H9 (cell line): ENCODE measurements at regions not wholly inside any gene's neighbourhood (a gene's known extent, or its start where the extent isn't known, plus 50 kb on each side); places are given as distances from the start of the nearest gene placed in this dataset.
"Not testable (repeated sequence)": the region's sequence is repeated elsewhere in the genome, so short reads cannot be mapped to it uniquely, and the experiment has no call there.

ENCODE experiments used
- DNase-seq: peaks from one replicate; pipeline ENCODE4 v3.0.0-alpha.2; 2017
- H2AFZ ChIP-seq: one replicate; pipeline ENCODE4 v1.6.1; 2013; ENCODE audit warnings: mild to moderate bottlenecking, low read length, control low read depth, moderate library complexity
- H2AK5ac ChIP-seq: 2 replicates; pipeline ENCODE4 v1.6.1; 2013; ENCODE audit warnings: low read length, control low read depth, mixed read lengths; ENCODE audit not compliant: insufficient read length
- H2BK120ac ChIP-seq: one replicate; pipeline ENCODE4 v1.6.1; 2013; ENCODE audit warnings: low read depth, mild to moderate bottlenecking, low read length, control low read depth, inconsistent platforms; ENCODE audit not compliant: poor library complexity, severe bottlenecking
- H2BK12ac ChIP-seq: 2 replicates; pipeline ENCODE4 v1.6.1; 2013; ENCODE audit warnings: low read length, control low read depth, mixed read lengths, low read depth; ENCODE audit not compliant: insufficient read length
- H2BK15ac ChIP-seq: 2 replicates; pipeline ENCODE4 v1.6.1; 2013; ENCODE audit warnings: low read depth, low read length, control low read depth
- H2BK20ac ChIP-seq: one replicate; pipeline ENCODE4 v1.6.1; 2013; ENCODE audit warnings: low read depth, mild to moderate bottlenecking, low read length, control low read depth, inconsistent platforms; ENCODE audit not compliant: poor library complexity, severe bottlenecking
- H2BK5ac ChIP-seq: 2 replicates; pipeline ENCODE4 v1.6.1; 2013; ENCODE audit warnings: low read length, control low read depth, mixed read lengths; ENCODE audit not compliant: insufficient read length
- H3K14ac ChIP-seq: 2 replicates; pipeline ENCODE4 v1.6.1; 2013; ENCODE audit warnings: low read length, control low read depth; ENCODE audit not compliant: insufficient read depth
- H3K18ac ChIP-seq: 2 replicates; pipeline ENCODE4 v1.6.1; 2013; ENCODE audit warnings: low read depth, mild to moderate bottlenecking, mixed read lengths, low read length, control low read depth; ENCODE audit not compliant: insufficient read length
- H3K23ac ChIP-seq: 2 replicates; pipeline ENCODE4 v1.6.1; 2013; ENCODE audit warnings: low read length, control low read depth, mixed read lengths, low read depth; ENCODE audit not compliant: insufficient read length
- H3K23me2 ChIP-seq: 2 replicates; pipeline ENCODE4 v1.6.1; 2013; ENCODE audit warnings: low read depth, mild to moderate bottlenecking, mixed read lengths, low read length, control low read depth; ENCODE audit not compliant: insufficient read length, poor library complexity, severe bottlenecking
- H3K27ac ChIP-seq: 2 replicates; pipeline ENCODE4 v1.5.1; 2013; ENCODE audit warnings: low read length, control low read depth, mixed read lengths, low read depth; ENCODE audit not compliant: insufficient read length
- H3K27me3 ChIP-seq: 2 replicates; pipeline ENCODE4 v1.6.1; 2013; ENCODE audit warnings: low read length, control low read depth, inconsistent platforms; ENCODE audit not compliant: insufficient read depth
- H3K4ac ChIP-seq: 2 replicates; pipeline ENCODE4 v1.6.1; 2013; ENCODE audit warnings: low read depth, mild to moderate bottlenecking, control low read depth, inconsistent platforms, low read length, moderate library complexity
- H3K4me1 ChIP-seq: 2 replicates; pipeline ENCODE4 v1.6.1; 2013; ENCODE audit warnings: low read length, control low read depth, inconsistent platforms; ENCODE audit not compliant: insufficient read depth
- H3K4me2 ChIP-seq: 2 replicates; pipeline ENCODE4 v1.6.1; 2013; ENCODE audit warnings: low read length, control low read depth, mixed read lengths; ENCODE audit not compliant: insufficient read length, insufficient read depth
- H3K56ac ChIP-seq: 2 replicates; pipeline ENCODE4 v1.6.1; 2013; ENCODE audit warnings: low read depth, mild to moderate bottlenecking, mixed read lengths, low read length, control low read depth; ENCODE audit not compliant: insufficient read length
- H3K79me1 ChIP-seq: 2 replicates; pipeline ENCODE4 v1.6.1; 2013; ENCODE audit warnings: low read depth, mild to moderate bottlenecking, moderate library complexity, low read length, control low read depth, inconsistent platforms; ENCODE audit not compliant: insufficient read depth, poor library complexity, severe bottlenecking
- H3K79me2 ChIP-seq: 2 replicates; pipeline ENCODE4 v1.6.1; 2013; ENCODE audit warnings: low read length, control low read depth, inconsistent platforms; ENCODE audit not compliant: insufficient read depth
- H3K9ac ChIP-seq: 2 replicates; pipeline ENCODE4 v1.6.1; 2013; ENCODE audit warnings: low read length, control low read depth, mixed read lengths; ENCODE audit not compliant: insufficient read length; ENCODE audit errors: extremely low read depth
- H3K9me3 ChIP-seq: one replicate; pipeline ENCODE4 v1.6.1; 2013; ENCODE audit warnings: low read depth, low read length, inconsistent platforms; ENCODE audit not compliant: control insufficient read depth
- H3T11ph ChIP-seq: one replicate; pipeline ENCODE4 v1.6.1; 2013; ENCODE audit warnings: mild to moderate bottlenecking, low read length, control low read depth, inconsistent platforms
- H4K20me1 ChIP-seq: one replicate; pipeline ENCODE4 v1.6.1; 2013; ENCODE audit not compliant: control insufficient read depth, insufficient read length, insufficient read depth
- H4K5ac ChIP-seq: 2 replicates; pipeline ENCODE4 v1.6.1; 2013; ENCODE audit warnings: low read depth, mild to moderate bottlenecking, mixed read lengths, low read length, control low read depth; ENCODE audit not compliant: insufficient read length
- H4K8ac ChIP-seq: replicated peaks from 2 replicates; pipeline ENCODE4 v1.6.1; 2013; ENCODE audit warnings: low read length, control low read depth, mixed read lengths, low read depth; ENCODE audit not compliant: insufficient read length
- H4K91ac ChIP-seq: 2 replicates; pipeline ENCODE4 v1.6.1; 2013; ENCODE audit warnings: low read depth, mild to moderate bottlenecking, moderate library complexity, mixed read lengths, low read length, control low read depth; ENCODE audit not compliant: insufficient read length
- H3K27ac Mint-ChIP-seq, 3 experiments: 2 replicates in 2 of 3; 3 replicates in 1 of 3; pipeline ENCODE4 v1.8.0; 2020 to 2021; ENCODE audit warnings: mixed read lengths in 3 of 3, mild to moderate bottlenecking in 1 of 3, moderate library complexity in 1 of 3
- H3K27me3 Mint-ChIP-seq: 2 replicates; pipeline ENCODE4 v1.8.0; 2021; ENCODE audit warnings: low read depth, mild to moderate bottlenecking, moderate library complexity, mixed read lengths
- H3K36me3 Mint-ChIP-seq, 3 experiments: 2 replicates in 2 of 3; 3 replicates in 1 of 3; pipeline ENCODE4 v1.8.0; 2020 to 2021; ENCODE audit warnings: low read depth in 3 of 3, mixed read lengths in 3 of 3; ENCODE audit not compliant: insufficient read depth in 1 of 3
- H3K4me1 Mint-ChIP-seq, 2 experiments: 2 replicates each; pipeline ENCODE4 v1.8.0; 2020; ENCODE audit warnings: mixed read lengths in 2 of 2
- H3K4me3 Mint-ChIP-seq, 2 experiments: 2 replicates in 1 of 2; 3 replicates in 1 of 2; pipeline ENCODE4 v1.8.0; 2020 to 2021; ENCODE audit warnings: mild to moderate bottlenecking in 2 of 2, mixed read lengths in 2 of 2, moderate library complexity in 1 of 2
- H3K9me3 Mint-ChIP-seq, 2 experiments: 2 replicates in 1 of 2; 3 replicates in 1 of 2; pipeline ENCODE4 v1.8.0; 2020; ENCODE audit warnings: mild to moderate bottlenecking in 2 of 2, mixed read lengths in 2 of 2, moderate library complexity in 1 of 2
- WGBS: extraction: QIAGEN DNeasy Blood & Tissue Kit; methylation state at CpG from one replicate; pipeline ENCODE4 v1.1.7; 2013; ENCODE audit warnings: missing lambda C conversion rate, low lambda C conversion rate, mixed read lengths; ENCODE audit not compliant: insufficient read length; ENCODE audit errors: extremely low coverage; 5-methylcytosine and 5-hydroxymethylcytosine counted together
- TF ChIP-seq, protein P1 (sequence below): fragments of 200-600 bp; sonication (generic); conservative IDR thresholded peaks from 3 replicates; pipeline ENCODE4 v1.8.0; 2021; ENCODE audit warnings: antibody characterized with exemption, mild to moderate bottlenecking

DNA sequence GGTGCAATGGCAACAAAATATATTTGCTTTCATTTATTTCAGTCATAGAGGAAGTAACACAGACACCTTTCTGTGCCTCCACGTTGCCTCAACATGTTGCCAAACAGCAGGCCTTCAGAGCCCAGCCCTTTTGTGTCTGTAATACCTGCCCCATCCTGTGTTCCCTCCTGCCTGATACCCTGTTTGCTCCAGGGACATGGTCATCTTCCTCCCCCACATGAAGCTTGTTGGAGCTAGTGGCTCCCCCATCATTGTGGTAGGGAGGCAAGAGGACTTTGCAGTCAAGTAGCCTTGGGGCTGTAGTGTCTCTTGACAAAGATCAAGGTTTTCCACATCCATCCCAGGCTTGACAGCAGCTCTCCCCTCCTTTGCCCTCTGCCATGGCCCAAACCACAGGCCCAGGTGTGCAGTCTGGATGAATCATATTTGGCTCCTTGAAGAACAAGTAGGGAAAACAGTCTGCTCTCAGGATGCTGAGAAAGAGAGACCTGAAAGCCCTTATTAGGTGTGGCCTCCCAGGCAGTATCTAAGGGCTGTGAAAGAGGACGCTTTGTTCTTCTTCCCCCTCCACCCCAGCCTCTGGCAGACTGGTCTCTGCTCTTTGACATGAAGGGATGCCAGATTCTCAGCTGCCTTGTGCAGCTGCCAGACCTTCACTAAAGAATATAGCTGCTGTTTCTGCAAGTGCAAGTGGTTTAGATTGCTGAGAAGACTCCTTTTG is 329.0 kb downstream of the C12orf75 start:
- H3K14ac ChIP-seq, result no peak overlapping the region
- no peak overlapping the region for H2AFZ ChIP-seq
- WGBS, result no CpG with 5 or more reads among the region's 2 CpGs
- no peaks in the 10 kb centered on the region for H3K23me2 ChIP-seq
- H2BK5ac ChIP-seq, result no peak overlapping the region
- H3K79me2 ChIP-seq, result no peaks in the 10 kb centered on the region
- no peak for DNase-seq
- Mint-ChIP-seq H3K4me3 (no peak overlapping the region), H3K27ac (peak overlapping the region in 1 of 3 experiments; percentile 25; a peak in 1 of 7 replicates), H3K27me3 (no peaks in the 10 kb centered on the region), H3K4me1 (no peaks in the 10 kb centered on the region), H3K36me3 (no peaks in the 10 kb centered on the region), H3K9me3 (no peaks in the 10 kb centered on the region)
- no peak overlapping the region for H2BK12ac ChIP-seq
- H3K18ac ChIP-seq, result no peak overlapping the region
- H3K4ac ChIP-seq, result no peak overlapping the region
- no peaks in the 10 kb centered on the region for H3K79me1 ChIP-seq
- no peak overlapping the region for H2BK120ac ChIP-seq
- H3K9me3 ChIP-seq, result no peaks in the 10 kb centered on the region
- H3K23ac ChIP-seq, result no peak overlapping the region
- H3K27me3 ChIP-seq, result no peaks in the 10 kb centered on the region; the same call in 1 of the 2 replicates
- no peak overlapping the region for H3T11ph ChIP-seq
- no peak overlapping the region for H2AK5ac ChIP-seq
- no peak overlapping the region for H3K4me2 ChIP-seq
- no peak overlapping the region for H2BK15ac ChIP-seq
- H2BK20ac ChIP-seq, result no peak overlapping the region
- H4K91ac ChIP-seq, result no peak overlapping the region
- no peaks in the 10 kb centered on the region for H4K20me1 ChIP-seq
- H3K56ac ChIP-seq, result no peak overlapping the region
- no peak overlapping the region for H4K8ac ChIP-seq
- H4K5ac ChIP-seq, result no peak overlapping the region
- H3K27ac ChIP-seq, result no peak overlapping the region
- H3K9ac ChIP-seq, result no peak overlapping the region
- H3K4me1 ChIP-seq, result no peaks in the 10 kb centered on the region
- TF ChIP-seq, protein P1, sequence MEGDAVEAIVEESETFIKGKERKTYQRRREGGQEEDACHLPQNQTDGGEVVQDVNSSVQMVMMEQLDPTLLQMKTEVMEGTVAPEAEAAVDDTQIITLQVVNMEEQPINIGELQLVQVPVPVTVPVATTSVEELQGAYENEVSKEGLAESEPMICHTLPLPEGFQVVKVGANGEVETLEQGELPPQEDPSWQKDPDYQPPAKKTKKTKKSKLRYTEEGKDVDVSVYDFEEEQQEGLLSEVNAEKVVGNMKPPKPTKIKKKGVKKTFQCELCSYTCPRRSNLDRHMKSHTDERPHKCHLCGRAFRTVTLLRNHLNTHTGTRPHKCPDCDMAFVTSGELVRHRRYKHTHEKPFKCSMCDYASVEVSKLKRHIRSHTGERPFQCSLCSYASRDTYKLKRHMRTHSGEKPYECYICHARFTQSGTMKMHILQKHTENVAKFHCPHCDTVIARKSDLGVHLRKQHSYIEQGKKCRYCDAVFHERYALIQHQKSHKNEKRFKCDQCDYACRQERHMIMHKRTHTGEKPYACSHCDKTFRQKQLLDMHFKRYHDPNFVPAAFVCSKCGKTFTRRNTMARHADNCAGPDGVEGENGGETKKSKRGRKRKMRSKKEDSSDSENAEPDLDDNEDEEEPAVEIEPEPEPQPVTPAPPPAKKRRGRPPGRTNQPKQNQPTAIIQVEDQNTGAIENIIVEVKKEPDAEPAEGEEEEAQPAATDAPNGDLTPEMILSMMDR, result no peak

DNA sequence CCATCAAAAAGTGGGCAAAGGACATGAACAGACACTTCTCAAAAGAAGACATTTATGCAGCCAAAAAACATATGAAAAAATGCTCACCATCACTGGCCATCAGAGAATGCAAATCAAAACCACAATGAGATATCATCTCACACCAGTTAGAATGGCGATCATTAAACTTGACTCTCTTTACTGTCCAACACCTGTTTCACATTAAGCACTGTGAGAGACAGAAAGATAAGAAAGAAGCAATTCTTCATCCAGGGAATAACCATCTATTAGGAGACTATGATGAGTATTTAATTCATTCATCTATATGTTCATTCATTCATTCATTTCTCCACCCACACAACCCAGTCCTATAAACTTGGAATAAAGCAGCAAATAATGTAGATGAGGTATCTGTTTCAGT is 334.3 kb downstream of the C12orf75 start:
- not testable (repeated sequence) for H2AK5ac ChIP-seq, H2BK15ac ChIP-seq, H3K23ac ChIP-seq, H3T11ph ChIP-seq, H3K27ac ChIP-seq, H3K9me3 ChIP-seq, H3K23me2 ChIP-seq, H4K5ac ChIP-seq, H3K36me3 Mint-ChIP-seq, H3K4me1 Mint-ChIP-seq, H3K79me1 ChIP-seq, H3K56ac ChIP-seq, H4K20me1 ChIP-seq, H3K9me3 Mint-ChIP-seq, H3K27ac Mint-ChIP-seq, H3K14ac ChIP-seq, H3K79me2 ChIP-seq, H3K4me3 Mint-ChIP-seq, H3K4ac ChIP-seq, H3K27me3 ChIP-seq, H3K27me3 Mint-ChIP-seq, H3K18ac ChIP-seq, H2BK120ac ChIP-seq, H3K9ac ChIP-seq, DNase-seq, H2BK12ac ChIP-seq, H4K91ac ChIP-seq, H3K4me2 ChIP-seq, H2BK20ac ChIP-seq, H3K4me1 ChIP-seq, H2BK5ac ChIP-seq, H4K8ac ChIP-seq, H2AFZ ChIP-seq
- no CpG with 5 or more reads among the region's 1 CpG for WGBS
